ENCODE measurements at regions not wholly inside any gene's neighbourhood (a gene's known extent, or its start where the extent isn't known, plus 50 kb on each side); places are given as distances from the start of the nearest gene placed in this dataset.

DNA sequence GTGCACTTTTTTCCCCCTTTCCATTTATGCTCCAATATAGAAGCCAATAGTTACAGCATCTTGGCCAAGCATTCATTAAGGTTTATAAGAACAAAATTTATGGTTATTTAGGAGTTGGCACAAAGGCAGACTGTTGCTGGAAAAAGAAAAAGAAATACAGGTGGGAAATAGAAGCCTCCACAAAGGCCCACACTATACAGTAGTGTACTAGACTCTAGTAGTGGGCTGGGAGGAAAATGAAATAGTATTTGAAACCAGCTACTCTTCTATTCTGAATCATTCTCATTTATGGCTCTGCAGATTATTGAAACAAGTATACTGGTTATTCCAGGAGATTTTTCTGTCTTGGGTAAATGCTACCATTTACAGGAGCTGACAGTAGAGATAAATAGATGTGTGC, 80.9 kb upstream of the CDK6 start:
- TF ChIP-seq, protein P1, sequence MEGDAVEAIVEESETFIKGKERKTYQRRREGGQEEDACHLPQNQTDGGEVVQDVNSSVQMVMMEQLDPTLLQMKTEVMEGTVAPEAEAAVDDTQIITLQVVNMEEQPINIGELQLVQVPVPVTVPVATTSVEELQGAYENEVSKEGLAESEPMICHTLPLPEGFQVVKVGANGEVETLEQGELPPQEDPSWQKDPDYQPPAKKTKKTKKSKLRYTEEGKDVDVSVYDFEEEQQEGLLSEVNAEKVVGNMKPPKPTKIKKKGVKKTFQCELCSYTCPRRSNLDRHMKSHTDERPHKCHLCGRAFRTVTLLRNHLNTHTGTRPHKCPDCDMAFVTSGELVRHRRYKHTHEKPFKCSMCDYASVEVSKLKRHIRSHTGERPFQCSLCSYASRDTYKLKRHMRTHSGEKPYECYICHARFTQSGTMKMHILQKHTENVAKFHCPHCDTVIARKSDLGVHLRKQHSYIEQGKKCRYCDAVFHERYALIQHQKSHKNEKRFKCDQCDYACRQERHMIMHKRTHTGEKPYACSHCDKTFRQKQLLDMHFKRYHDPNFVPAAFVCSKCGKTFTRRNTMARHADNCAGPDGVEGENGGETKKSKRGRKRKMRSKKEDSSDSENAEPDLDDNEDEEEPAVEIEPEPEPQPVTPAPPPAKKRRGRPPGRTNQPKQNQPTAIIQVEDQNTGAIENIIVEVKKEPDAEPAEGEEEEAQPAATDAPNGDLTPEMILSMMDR (IDR thresholded peaks at IDR 0.05) = no peak
- no peak for TF ChIP-seq POLR2A (IDR thresholded peaks at IDR 0.05)

Measured in testis (tissue), 2 donors.